H9 (cell line): ENCODE measurements at regions not wholly inside any gene's neighbourhood (a gene's known extent, or its start where the extent isn't known, plus 50 kb on each side); places are given as distances from the start of the nearest gene placed in this dataset.

Experiments
- DNase-seq: peaks from one replicate; pipeline ENCODE4 v3.0.0-alpha.2; 2017
- H2AFZ ChIP-seq: one replicate; pipeline ENCODE4 v1.6.1; 2013; ENCODE audit warnings: mild to moderate bottlenecking, low read length, control low read depth, moderate library complexity
- H2AK5ac ChIP-seq: 2 replicates; pipeline ENCODE4 v1.6.1; 2013; ENCODE audit warnings: low read length, control low read depth, mixed read lengths; ENCODE audit not compliant: insufficient read length
- H2BK120ac ChIP-seq: one replicate; pipeline ENCODE4 v1.6.1; 2013; ENCODE audit warnings: low read depth, mild to moderate bottlenecking, low read length, control low read depth, inconsistent platforms; ENCODE audit not compliant: poor library complexity, severe bottlenecking
- H2BK12ac ChIP-seq: 2 replicates; pipeline ENCODE4 v1.6.1; 2013; ENCODE audit warnings: low read length, control low read depth, mixed read lengths, low read depth; ENCODE audit not compliant: insufficient read length
- H2BK15ac ChIP-seq: 2 replicates; pipeline ENCODE4 v1.6.1; 2013; ENCODE audit warnings: low read depth, low read length, control low read depth
- H2BK20ac ChIP-seq: one replicate; pipeline ENCODE4 v1.6.1; 2013; ENCODE audit warnings: low read depth, mild to moderate bottlenecking, low read length, control low read depth, inconsistent platforms; ENCODE audit not compliant: poor library complexity, severe bottlenecking
- H2BK5ac ChIP-seq: 2 replicates; pipeline ENCODE4 v1.6.1; 2013; ENCODE audit warnings: low read length, control low read depth, mixed read lengths; ENCODE audit not compliant: insufficient read length
- H3K14ac ChIP-seq: 2 replicates; pipeline ENCODE4 v1.6.1; 2013; ENCODE audit warnings: low read length, control low read depth; ENCODE audit not compliant: insufficient read depth
- H3K18ac ChIP-seq: 2 replicates; pipeline ENCODE4 v1.6.1; 2013; ENCODE audit warnings: low read depth, mild to moderate bottlenecking, mixed read lengths, low read length, control low read depth; ENCODE audit not compliant: insufficient read length
- H3K23ac ChIP-seq: 2 replicates; pipeline ENCODE4 v1.6.1; 2013; ENCODE audit warnings: low read length, control low read depth, mixed read lengths, low read depth; ENCODE audit not compliant: insufficient read length
- H3K23me2 ChIP-seq: 2 replicates; pipeline ENCODE4 v1.6.1; 2013; ENCODE audit warnings: low read depth, mild to moderate bottlenecking, mixed read lengths, low read length, control low read depth; ENCODE audit not compliant: insufficient read length, poor library complexity, severe bottlenecking
- H3K27ac ChIP-seq: 2 replicates; pipeline ENCODE4 v1.5.1; 2013; ENCODE audit warnings: low read length, control low read depth, mixed read lengths, low read depth; ENCODE audit not compliant: insufficient read length
- H3K27me3 ChIP-seq: 2 replicates; pipeline ENCODE4 v1.6.1; 2013; ENCODE audit warnings: low read length, control low read depth, inconsistent platforms; ENCODE audit not compliant: insufficient read depth
- H3K4ac ChIP-seq: 2 replicates; pipeline ENCODE4 v1.6.1; 2013; ENCODE audit warnings: low read depth, mild to moderate bottlenecking, control low read depth, inconsistent platforms, low read length, moderate library complexity
- H3K4me1 ChIP-seq: 2 replicates; pipeline ENCODE4 v1.6.1; 2013; ENCODE audit warnings: low read length, control low read depth, inconsistent platforms; ENCODE audit not compliant: insufficient read depth
- H3K4me2 ChIP-seq: 2 replicates; pipeline ENCODE4 v1.6.1; 2013; ENCODE audit warnings: low read length, control low read depth, mixed read lengths; ENCODE audit not compliant: insufficient read length, insufficient read depth
- H3K56ac ChIP-seq: 2 replicates; pipeline ENCODE4 v1.6.1; 2013; ENCODE audit warnings: low read depth, mild to moderate bottlenecking, mixed read lengths, low read length, control low read depth; ENCODE audit not compliant: insufficient read length
- H3K79me1 ChIP-seq: 2 replicates; pipeline ENCODE4 v1.6.1; 2013; ENCODE audit warnings: low read depth, mild to moderate bottlenecking, moderate library complexity, low read length, control low read depth, inconsistent platforms; ENCODE audit not compliant: insufficient read depth, poor library complexity, severe bottlenecking
- H3K79me2 ChIP-seq: 2 replicates; pipeline ENCODE4 v1.6.1; 2013; ENCODE audit warnings: low read length, control low read depth, inconsistent platforms; ENCODE audit not compliant: insufficient read depth
- H3K9ac ChIP-seq: 2 replicates; pipeline ENCODE4 v1.6.1; 2013; ENCODE audit warnings: low read length, control low read depth, mixed read lengths; ENCODE audit not compliant: insufficient read length; ENCODE audit errors: extremely low read depth
- H3K9me3 ChIP-seq: one replicate; pipeline ENCODE4 v1.6.1; 2013; ENCODE audit warnings: low read depth, low read length, inconsistent platforms; ENCODE audit not compliant: control insufficient read depth
- H3T11ph ChIP-seq: one replicate; pipeline ENCODE4 v1.6.1; 2013; ENCODE audit warnings: mild to moderate bottlenecking, low read length, control low read depth, inconsistent platforms
- H4K20me1 ChIP-seq: one replicate; pipeline ENCODE4 v1.6.1; 2013; ENCODE audit not compliant: control insufficient read depth, insufficient read length, insufficient read depth
- H4K5ac ChIP-seq: 2 replicates; pipeline ENCODE4 v1.6.1; 2013; ENCODE audit warnings: low read depth, mild to moderate bottlenecking, mixed read lengths, low read length, control low read depth; ENCODE audit not compliant: insufficient read length
- H4K8ac ChIP-seq: replicated peaks from 2 replicates; pipeline ENCODE4 v1.6.1; 2013; ENCODE audit warnings: low read length, control low read depth, mixed read lengths, low read depth; ENCODE audit not compliant: insufficient read length
- H4K91ac ChIP-seq: 2 replicates; pipeline ENCODE4 v1.6.1; 2013; ENCODE audit warnings: low read depth, mild to moderate bottlenecking, moderate library complexity, mixed read lengths, low read length, control low read depth; ENCODE audit not compliant: insufficient read length
- H3K27ac Mint-ChIP-seq, 3 experiments: 2 replicates in 2 of 3; 3 replicates in 1 of 3; pipeline ENCODE4 v1.8.0; 2020 to 2021; ENCODE audit warnings: mixed read lengths in 3 of 3, mild to moderate bottlenecking in 1 of 3, moderate library complexity in 1 of 3
- H3K27me3 Mint-ChIP-seq: 2 replicates; pipeline ENCODE4 v1.8.0; 2021; ENCODE audit warnings: low read depth, mild to moderate bottlenecking, moderate library complexity, mixed read lengths
- H3K36me3 Mint-ChIP-seq, 3 experiments: 2 replicates in 2 of 3; 3 replicates in 1 of 3; pipeline ENCODE4 v1.8.0; 2020 to 2021; ENCODE audit warnings: low read depth in 3 of 3, mixed read lengths in 3 of 3; ENCODE audit not compliant: insufficient read depth in 1 of 3
- H3K4me1 Mint-ChIP-seq, 2 experiments: 2 replicates each; pipeline ENCODE4 v1.8.0; 2020; ENCODE audit warnings: mixed read lengths in 2 of 2
- H3K4me3 Mint-ChIP-seq, 2 experiments: 2 replicates in 1 of 2; 3 replicates in 1 of 2; pipeline ENCODE4 v1.8.0; 2020 to 2021; ENCODE audit warnings: mild to moderate bottlenecking in 2 of 2, mixed read lengths in 2 of 2, moderate library complexity in 1 of 2
- H3K9me3 Mint-ChIP-seq, 2 experiments: 2 replicates in 1 of 2; 3 replicates in 1 of 2; pipeline ENCODE4 v1.8.0; 2020; ENCODE audit warnings: mild to moderate bottlenecking in 2 of 2, mixed read lengths in 2 of 2, moderate library complexity in 1 of 2
- WGBS: extraction: QIAGEN DNeasy Blood & Tissue Kit; methylation state at CpG from one replicate; pipeline ENCODE4 v1.1.7; 2013; ENCODE audit warnings: missing lambda C conversion rate, low lambda C conversion rate, mixed read lengths; ENCODE audit not compliant: insufficient read length; ENCODE audit errors: extremely low coverage; 5-methylcytosine and 5-hydroxymethylcytosine counted together
- TF ChIP-seq, protein P1 (sequence below): fragments of 200-600 bp; sonication (generic); conservative IDR thresholded peaks from 3 replicates; pipeline ENCODE4 v1.8.0; 2021; ENCODE audit warnings: antibody characterized with exemption, mild to moderate bottlenecking

DNA sequence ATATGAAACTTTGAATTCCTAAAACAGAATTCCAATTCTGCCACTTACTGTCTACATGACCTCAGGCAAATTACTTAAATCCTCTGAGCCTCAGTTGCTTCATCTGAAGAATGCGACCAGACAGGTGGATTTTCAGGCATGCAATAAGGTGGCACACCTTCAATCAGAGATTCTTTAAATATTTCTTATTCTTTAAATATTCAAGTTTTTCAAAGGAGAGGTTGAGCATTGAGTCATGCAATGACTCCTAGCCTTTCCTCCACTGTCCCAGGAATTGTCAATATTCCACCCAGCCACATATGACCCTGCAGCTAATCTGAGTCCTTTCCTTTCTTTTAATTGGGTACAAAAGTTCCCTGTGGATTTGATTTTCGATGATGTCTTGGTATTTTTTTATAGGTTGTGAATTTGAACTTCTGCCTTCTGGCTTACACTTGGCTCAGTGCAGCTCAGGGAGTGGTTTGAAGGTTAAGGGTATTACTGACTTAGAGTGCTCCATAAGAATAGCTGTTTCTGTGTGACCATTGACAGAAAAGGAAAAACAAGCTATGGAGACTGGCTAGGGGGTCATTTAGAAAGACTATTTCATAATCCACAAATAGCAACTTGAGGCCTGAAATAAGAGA is 52.2 kb upstream of the PRDX6 start:
- H3K27me3 Mint-ChIP-seq, result no peaks in the 10 kb centered on the region; the same call in 1 of the 2 replicates
- no peak overlapping the region for H2BK120ac ChIP-seq
- H4K8ac ChIP-seq, result no peak overlapping the region
- H2BK15ac ChIP-seq, result no peak overlapping the region
- peaks cover 0 to 13% (median 3%) of the 10 kb centered on the region in 3 experiments; a peak in 3 of 7 replicates for H3K36me3 Mint-ChIP-seq
- no peak overlapping the region for H4K91ac ChIP-seq
- no peak overlapping the region for H2AK5ac ChIP-seq
- no peaks in the 10 kb centered on the region for H4K20me1 ChIP-seq
- no peaks in the 10 kb centered on the region for H3K79me2 ChIP-seq
- H3T11ph ChIP-seq, result no peak overlapping the region
- no peaks in the 10 kb centered on the region for H3K9me3 ChIP-seq
- no peak overlapping the region for H3K14ac ChIP-seq
- no peak overlapping the region for H3K27ac Mint-ChIP-seq
- no peaks in the 10 kb centered on the region for H3K27me3 ChIP-seq
- H3K4me2 ChIP-seq, result no peak overlapping the region
- peaks cover 34 to 47% of the 10 kb centered on the region in 2 experiments for H3K4me1 Mint-ChIP-seq
- no peak overlapping the region for H3K4ac ChIP-seq
- no peaks in the 10 kb centered on the region for H3K23me2 ChIP-seq
- H3K18ac ChIP-seq, result no peak overlapping the region
- H3K4me3 Mint-ChIP-seq, result no peak overlapping the region
- H3K27ac ChIP-seq, result no peak overlapping the region
- H2AFZ ChIP-seq, result no peak overlapping the region
- TF ChIP-seq, protein P1, sequence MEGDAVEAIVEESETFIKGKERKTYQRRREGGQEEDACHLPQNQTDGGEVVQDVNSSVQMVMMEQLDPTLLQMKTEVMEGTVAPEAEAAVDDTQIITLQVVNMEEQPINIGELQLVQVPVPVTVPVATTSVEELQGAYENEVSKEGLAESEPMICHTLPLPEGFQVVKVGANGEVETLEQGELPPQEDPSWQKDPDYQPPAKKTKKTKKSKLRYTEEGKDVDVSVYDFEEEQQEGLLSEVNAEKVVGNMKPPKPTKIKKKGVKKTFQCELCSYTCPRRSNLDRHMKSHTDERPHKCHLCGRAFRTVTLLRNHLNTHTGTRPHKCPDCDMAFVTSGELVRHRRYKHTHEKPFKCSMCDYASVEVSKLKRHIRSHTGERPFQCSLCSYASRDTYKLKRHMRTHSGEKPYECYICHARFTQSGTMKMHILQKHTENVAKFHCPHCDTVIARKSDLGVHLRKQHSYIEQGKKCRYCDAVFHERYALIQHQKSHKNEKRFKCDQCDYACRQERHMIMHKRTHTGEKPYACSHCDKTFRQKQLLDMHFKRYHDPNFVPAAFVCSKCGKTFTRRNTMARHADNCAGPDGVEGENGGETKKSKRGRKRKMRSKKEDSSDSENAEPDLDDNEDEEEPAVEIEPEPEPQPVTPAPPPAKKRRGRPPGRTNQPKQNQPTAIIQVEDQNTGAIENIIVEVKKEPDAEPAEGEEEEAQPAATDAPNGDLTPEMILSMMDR, result no peak
- no CpG with 5 or more reads among the region's 2 CpGs for WGBS
- no peak overlapping the region for H2BK20ac ChIP-seq
- no peak overlapping the region for H3K9ac ChIP-seq
- no peaks in the 10 kb centered on the region for H3K79me1 ChIP-seq
- H3K9me3 Mint-ChIP-seq, result no peaks in the 10 kb centered on the region
- no peaks in the 10 kb centered on the region; the same call in 1 of the 2 replicates for H3K4me1 ChIP-seq
- no peak overlapping the region for H2BK12ac ChIP-seq
- DNase-seq, result no peak
- no peak overlapping the region for H2BK5ac ChIP-seq
- H3K23ac ChIP-seq, result no peak overlapping the region
- no peak overlapping the region for H3K56ac ChIP-seq
- H4K5ac ChIP-seq, result no peak overlapping the region
